ENCODE measurements at regions not wholly inside any gene's neighbourhood (a gene's known extent, or its start where the extent isn't known, plus 50 kb on each side); places are given as distances from the start of the nearest gene placed in this dataset.

DNA sequence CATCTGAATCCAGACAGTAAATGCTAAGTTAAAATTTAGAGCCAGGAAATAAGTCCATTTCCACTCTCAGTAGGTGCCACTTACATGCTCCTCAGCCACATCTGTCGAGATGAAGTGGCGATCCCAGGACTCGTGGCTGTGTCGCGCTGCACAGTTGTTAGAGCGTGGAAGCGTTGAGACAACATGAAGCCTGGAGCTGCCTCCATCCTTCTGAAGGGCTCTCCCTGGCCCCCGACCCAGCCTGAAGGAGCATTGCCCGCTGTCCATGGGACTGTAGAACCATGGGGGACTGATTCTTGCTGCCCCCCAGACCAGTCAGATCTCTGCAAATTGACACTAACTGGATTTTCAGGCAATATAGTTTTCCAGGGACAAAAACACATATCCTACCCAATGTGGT, 58.9 kb downstream of the IRX1 start:
- DNase-seq = no peak

- DNase-seq = no peak
Observed at GRCh38 chr5:3656803-3657202, 61.2 kb downstream of the IRX1 start.

DNA sequence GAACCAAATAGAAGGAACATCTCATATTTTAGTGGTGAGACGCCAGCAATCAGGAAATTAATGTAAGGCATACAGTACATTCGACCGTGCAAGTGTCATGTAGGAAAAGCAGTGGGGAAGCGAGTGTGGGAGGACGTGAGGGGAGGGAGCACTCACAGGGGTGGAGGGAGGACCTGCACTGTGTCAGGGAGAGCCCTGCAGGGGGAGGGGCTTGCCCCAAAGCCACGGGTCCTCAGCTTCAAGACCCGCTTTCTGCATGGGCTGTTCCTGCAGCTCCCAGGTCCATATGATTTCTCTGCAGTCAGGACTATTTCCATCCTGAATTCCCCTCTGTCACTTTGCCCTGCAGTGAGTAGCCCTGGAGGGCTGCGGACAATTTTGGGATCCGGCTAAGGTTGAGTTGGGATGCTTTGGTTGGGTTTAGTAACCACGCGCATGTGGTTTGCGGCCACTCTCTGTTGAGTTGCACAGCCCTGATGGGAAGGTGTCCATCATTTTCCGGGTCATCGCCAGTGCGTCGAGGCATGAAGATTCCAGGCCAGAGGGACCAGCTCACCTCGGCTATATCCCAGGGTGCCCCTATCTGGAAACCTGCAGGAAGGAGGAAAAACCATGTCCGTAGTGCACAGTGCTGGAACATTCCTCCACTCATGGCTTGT, 61.9 kb downstream of the IRX1 start:
- DNase-seq = no peak

- no peak for DNase-seq
Observed at GRCh38 chr5:3658929-3659328, 63.3 kb downstream of the IRX1 start.

DNA sequence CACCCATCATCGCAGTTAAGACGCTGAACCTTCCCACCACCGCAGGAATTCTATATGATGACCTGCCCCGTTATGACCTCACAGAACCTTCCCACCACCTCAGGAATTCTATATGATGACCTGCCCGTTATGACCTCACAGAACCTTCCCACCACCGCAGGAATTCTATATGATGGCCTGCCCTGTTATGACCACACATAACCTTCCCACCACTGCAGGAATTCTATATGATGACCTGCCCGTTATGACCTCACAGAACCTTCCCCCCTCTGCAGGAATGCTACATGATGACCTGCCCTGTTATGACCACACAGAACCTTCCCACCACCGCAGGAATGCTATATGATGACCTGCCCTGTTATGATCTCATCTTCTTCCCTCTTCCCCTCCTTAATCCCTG, 64.3 kb downstream of the IRX1 start:
- peak; percentile 42 for DNase-seq

- no peak for DNase-seq
Observed at GRCh38 chr5:3660630-3661029, 65.0 kb downstream of the IRX1 start.

GRCh38 chr5:3661755-3662296, 66.2 kb downstream of the IRX1 start:
- no peak for DNase-seq

GRCh38 chr5:3662344-3662743, 66.7 kb downstream of the IRX1 start:
- no peak for DNase-seq

DNA sequence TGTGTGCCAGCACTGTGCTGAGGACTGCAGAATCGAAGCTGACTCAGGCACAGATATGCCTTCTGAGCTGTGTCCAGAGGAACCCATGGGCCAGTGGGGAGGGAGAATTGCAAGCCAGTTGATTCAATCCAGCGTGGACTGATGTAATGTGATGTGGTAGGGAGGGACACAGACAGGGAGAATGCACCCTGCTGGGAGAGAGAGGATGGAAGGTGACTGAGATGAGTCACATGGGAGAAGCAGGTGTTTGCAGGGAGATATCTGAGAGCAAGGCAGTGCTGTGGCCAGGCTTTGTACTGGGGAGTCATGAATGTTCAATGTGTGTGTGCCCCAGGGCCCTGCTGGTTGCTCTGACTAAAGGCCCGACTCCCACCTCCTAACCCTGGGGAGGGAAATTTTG, 75.7 kb downstream of the IRX1 start:
- no peak for DNase-seq

DNA sequence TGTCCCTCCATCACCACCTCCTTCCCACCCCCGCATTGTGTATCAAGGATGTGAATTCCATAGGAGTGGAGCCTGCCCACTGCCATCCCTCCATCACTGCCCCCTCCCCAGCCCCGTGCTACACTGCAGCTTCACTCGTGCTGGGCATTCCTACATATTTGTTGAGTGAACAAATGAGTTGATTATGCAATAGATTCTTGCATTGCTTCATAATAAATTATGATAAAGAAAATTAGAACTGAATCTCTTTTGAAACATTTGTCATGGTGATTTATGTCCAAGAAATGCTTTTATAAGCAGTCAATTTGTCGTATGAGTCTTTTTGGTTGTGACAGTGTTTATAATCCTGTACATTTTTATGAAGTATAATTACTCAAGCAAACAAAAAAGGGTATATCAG, 83.2 kb downstream of the IRX1 start:
- no peak for DNase-seq

DNA sequence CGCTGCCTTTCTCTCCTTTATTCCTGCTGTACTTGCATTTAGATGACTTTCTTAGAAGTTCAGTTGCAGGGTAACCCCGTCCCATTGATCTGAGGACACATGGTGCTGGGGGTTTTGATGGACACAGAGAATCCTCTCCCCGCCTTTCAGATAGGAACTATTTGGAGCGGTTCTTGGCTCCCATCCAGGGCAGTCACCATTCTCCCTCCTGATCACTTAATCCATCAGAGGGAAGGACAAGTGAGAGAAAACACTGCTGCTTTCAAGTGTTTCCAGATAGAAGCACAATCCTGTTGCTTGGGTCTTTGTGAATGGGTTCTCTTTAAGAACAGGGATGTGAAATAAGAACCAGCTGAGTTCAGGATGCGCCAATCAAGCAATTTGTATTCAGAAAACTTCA, 85.2 kb downstream of the IRX1 start:
- DNase-seq = no peak

DNA sequence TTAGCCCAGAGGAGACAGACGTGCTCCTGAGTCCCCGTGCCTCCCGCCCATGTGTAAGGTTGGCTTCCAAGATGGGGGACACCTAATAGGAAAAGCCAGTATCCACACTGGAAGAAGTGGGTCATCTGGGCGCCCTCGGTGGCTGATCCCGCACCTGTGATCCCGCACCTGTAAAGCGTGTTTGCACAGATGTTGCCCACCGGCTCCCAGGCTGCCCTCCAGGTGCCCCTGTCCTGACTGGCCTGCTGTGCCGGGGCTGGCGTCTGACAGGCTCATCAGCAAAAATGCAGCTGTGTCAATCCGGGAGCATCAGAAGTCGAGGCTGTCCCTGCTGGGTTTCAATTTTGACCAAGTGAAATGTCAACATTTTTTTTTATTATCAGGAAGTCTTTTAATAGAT, 88.5 kb downstream of the IRX1 start:
- no peak for DNase-seq

DNA sequence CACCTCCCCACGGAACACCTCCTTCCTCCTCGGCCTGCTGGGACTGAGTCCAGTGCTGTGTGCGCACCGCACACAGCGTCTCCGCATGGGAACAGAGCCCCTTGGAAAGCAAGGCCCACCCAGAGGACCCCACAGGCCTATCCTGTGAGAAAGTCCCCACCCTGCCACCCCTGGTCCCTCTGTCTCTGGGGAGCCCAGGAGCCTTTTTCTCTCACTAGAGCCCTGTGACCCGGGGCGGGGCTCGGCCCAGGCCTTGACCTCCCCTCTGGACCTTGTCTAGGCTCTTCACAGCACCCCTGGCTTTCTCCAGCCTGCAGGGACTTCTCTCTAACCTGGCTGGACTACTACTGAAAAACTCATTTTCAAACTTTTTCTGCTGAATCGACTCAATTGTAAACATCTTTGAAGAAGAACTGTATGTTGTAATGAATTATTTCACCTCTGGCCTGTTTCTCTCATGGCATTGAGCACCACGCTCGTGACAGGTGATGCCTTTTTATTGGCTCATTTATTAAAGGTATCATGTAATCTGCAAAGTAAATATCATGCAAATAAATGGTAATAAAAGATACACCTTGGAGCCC, 89.2 kb downstream of the IRX1 start:
- DNase-seq = no peak

DNA sequence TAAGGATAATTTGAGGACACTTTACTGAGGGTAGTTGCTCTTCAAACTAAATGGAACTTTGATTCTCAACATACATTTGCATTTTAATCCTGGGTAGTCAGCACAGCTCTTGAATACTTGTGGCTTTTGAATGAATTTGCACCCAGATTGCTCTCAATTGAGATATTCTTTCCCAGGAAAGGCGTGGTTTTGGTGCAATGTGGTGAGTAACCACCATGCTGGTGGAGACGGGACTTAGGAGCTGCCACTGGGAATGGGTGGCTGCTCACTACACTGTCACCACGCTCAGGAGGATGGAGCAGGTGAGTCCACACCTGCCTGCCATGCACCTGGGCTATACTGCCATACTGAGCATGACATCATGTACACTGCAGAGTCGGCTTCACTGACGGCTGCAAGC, 99.2 kb downstream of the IRX1 start:
- DNase-seq = peak; percentile 89

DNA sequence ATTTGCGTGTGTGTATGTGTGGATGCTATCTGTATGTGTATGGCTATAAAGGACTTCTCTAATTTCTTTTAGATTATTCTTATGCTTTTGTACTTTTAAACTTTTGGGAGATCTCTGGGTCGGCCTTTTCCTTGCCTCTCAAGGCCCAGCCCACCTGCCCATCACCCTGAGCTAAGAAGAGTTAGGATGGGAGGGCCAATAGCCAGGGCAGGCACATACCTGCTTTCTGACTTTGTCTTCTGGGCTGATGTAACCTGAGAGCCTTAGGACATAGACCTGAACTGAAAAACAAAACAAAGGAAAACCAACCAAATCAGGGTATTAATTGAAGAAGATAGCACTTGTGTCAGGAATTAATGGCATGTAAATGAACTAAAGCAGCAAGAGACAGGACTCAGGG, 100.2 kb downstream of the IRX1 start:
- no peak for DNase-seq

GRCh38 chr5:3698412-3698811, 102.8 kb downstream of the IRX1 start:
- no peak for DNase-seq

GRCh38 chr5:3701694-3702093, 106.1 kb downstream of the IRX1 start:
- DNase-seq = no peak

DNA sequence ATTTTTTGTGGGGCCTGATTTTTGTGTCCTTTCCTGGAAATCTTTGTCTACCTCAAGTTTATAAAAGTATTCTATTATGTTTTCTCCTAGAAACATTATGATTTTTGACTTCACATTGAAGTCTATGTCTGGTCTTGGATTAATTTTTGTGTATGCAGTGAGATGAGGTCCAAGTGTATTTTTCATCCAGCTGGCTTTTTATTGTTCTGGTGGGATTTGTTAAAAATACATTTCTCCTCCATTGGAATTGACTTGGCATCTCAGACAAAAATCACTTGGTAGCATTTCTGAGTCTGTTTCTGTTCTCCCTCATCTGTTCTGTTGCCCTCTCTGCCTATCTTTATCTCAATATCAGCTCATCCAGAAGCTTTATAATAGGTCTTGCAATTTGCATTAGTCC, 109.0 kb downstream of the IRX1 start:
- no peak for DNase-seq

- DNase-seq = no peak
Observed at GRCh38 chr5:3709068-3709716, 113.6 kb downstream of the IRX1 start.

GRCh38 chr5:3709717-3710348, 114.2 kb downstream of the IRX1 start:
- DNase-seq = no peak

DNA sequence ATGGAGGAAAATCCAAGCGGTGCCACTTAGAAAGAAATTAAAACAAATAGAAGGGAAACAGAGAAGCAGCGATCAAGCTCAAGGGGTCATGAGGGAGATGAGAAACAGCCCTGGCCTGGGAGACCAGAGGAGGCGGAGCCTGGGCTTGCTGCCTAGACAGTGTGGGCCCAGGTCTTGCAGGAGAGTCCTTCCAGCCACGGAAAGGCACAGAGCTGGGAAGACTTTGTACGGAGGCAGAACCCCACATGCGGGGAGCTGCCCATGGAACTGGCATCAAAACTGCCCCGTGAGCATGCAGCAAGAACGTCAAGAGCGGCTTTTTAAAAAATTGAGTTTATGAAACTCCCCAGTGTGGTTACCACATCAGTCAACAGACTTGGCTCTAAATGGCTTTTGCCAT, 119.4 kb downstream of the IRX1 start:
- no peak for DNase-seq

GRCh38 chr5:3729631-3730030, 134.0 kb downstream of the IRX1 start:
- no peak for DNase-seq

- DNase-seq = no peak
Observed at GRCh38 chr5:3734632-3735031, 139.0 kb downstream of the IRX1 start.

GRCh38 chr5:3736466-3736865, 140.8 kb downstream of the IRX1 start:
- no peak for DNase-seq

Measured in fibroblast of skin of back (primary cell).